Fibroblast of lung (primary cell): ENCODE measurements at regions not wholly inside any gene's neighbourhood (a gene's known extent, or its start where the extent isn't known, plus 50 kb on each side); places are given as distances from the start of the nearest gene placed in this dataset.

ENCODE experiments used
- DNase-seq, 2 donors: peaks; one replicate each; pipeline versions ENCODE4 v3.0.0 to v3.0.0-alpha.2; 2010; ENCODE audit warnings: low read depth in 2 of 2
- H2AFZ ChIP-seq: 2 replicates; pipeline ENCODE4 v1.5.1; 2012; ENCODE audit warnings: low read length, control low read depth, inconsistent platforms
- H3K27ac ChIP-seq: 2 replicates; pipeline ENCODE4 v1.5.1; 2011; ENCODE audit warnings: low read length, control low read depth; ENCODE audit not compliant: insufficient read depth
- H3K27me3 ChIP-seq: 2 replicates; pipeline ENCODE4 v1.5.1; 2011; ENCODE audit warnings: mild to moderate bottlenecking, low read length; ENCODE audit not compliant: control insufficient read depth, insufficient read depth
- H3K36me3 ChIP-seq: 2 replicates; pipeline ENCODE4 v1.5.1; 2011; ENCODE audit warnings: low read length; ENCODE audit not compliant: control insufficient read depth, insufficient read depth
- H3K4me1 ChIP-seq: 2 replicates; pipeline ENCODE4 v1.5.1; 2011; ENCODE audit warnings: low read length; ENCODE audit not compliant: control insufficient read depth, insufficient read depth; ENCODE audit errors: extremely low read depth
- H3K4me2 ChIP-seq: 2 replicates; pipeline ENCODE4 v1.5.1; 2011; ENCODE audit warnings: low read length, control low read depth; ENCODE audit not compliant: insufficient read depth; ENCODE audit errors: extremely low read depth
- H3K4me3 ChIP-seq, 4 experiments: fragments of 200-600 bp in 1 of 4; sonication (generic) in 1 of 4; replicated peaks in 1 of 4; 2 replicates each; pipeline ENCODE4 v1.5.1; 2011 to 2016; ENCODE audit warnings: low read length in 4 of 4, low read depth in 3 of 4, mild to moderate bottlenecking in 3 of 4, control low read depth in 2 of 4, inconsistent platforms in 1 of 4, mixed read lengths in 1 of 4; ENCODE audit not compliant: insufficient read depth in 1 of 4; ENCODE audit errors: control extremely low read depth in 1 of 4
- H3K79me2 ChIP-seq: 2 replicates; pipeline ENCODE4 v1.5.1; 2012; ENCODE audit warnings: mild to moderate bottlenecking, low read length, inconsistent platforms; ENCODE audit not compliant: control insufficient read depth, insufficient read depth
- H3K9ac ChIP-seq: 2 replicates; pipeline ENCODE4 v1.5.1; 2011; ENCODE audit warnings: mild to moderate bottlenecking, low read length, control low read depth; ENCODE audit not compliant: insufficient read depth
- H3K9me3 ChIP-seq: 2 replicates; pipeline ENCODE4 v1.5.1; 2012; ENCODE audit warnings: low read depth, low read length; ENCODE audit not compliant: control insufficient read depth, insufficient read depth
- H4K20me1 ChIP-seq: 2 replicates; pipeline ENCODE4 v1.5.1; 2011; ENCODE audit warnings: low read length; ENCODE audit not compliant: control insufficient read depth, insufficient read depth; ENCODE audit errors: extremely low read depth
- CTCF ChIP-seq, 2 donors: IDR thresholded peaks in 1 of 2; conservative IDR thresholded peaks in 1 of 2; 1 replicate in 1 of 2; 2 replicates in 1 of 2; pipeline ENCODE4 v1.5.1; 2011 to 2012; ENCODE audit warnings: low read length in 2 of 2, control low read depth in 1 of 2, inconsistent platforms in 1 of 2, low read depth in 1 of 2, mild to moderate bottlenecking in 1 of 2
- EZH2 ChIP-seq: IDR thresholded peaks from 2 replicates; pipeline ENCODE4 v1.5.1; 2012; ENCODE audit warnings: low read length, control low read depth, mild to moderate bottlenecking; ENCODE audit errors: missing control alignments

GRCh38 chr1:4127592-4128140 lies 227.6 kb upstream of the C1orf174 start:
- H3K4me2 ChIP-seq = no peak overlapping the region
- H3K36me3 ChIP-seq = no peaks in the 10 kb centered on the region
- H3K4me1 ChIP-seq = no peaks in the 10 kb centered on the region
- TF ChIP-seq CTCF (conservative IDR thresholded peaks at IDR 0.05 in 1 of 2, IDR thresholded peaks at IDR 0.05 in 1 of 2; ENCODE audit: low read depth in 1 of 2, low read length in 2 of 2) = no peak
- no peak for TF ChIP-seq EZH2
- no peaks in the 10 kb centered on the region for H3K79me2 ChIP-seq
- no peaks in the 10 kb centered on the region for H4K20me1 ChIP-seq
- no peaks in the 10 kb centered on the region for H3K9me3 ChIP-seq
- H3K27ac ChIP-seq = no peak overlapping the region
- no peak for DNase-seq
- H3K9ac ChIP-seq = no peak overlapping the region
- H3K27me3 ChIP-seq = no peaks in the 10 kb centered on the region
- no peak overlapping the region for H3K4me3 ChIP-seq
- H2AFZ ChIP-seq = no peak overlapping the region

- no peak overlapping the region for H2AFZ ChIP-seq
- H3K4me3 ChIP-seq = no peak overlapping the region
- H3K36me3 ChIP-seq = no peaks in the 10 kb centered on the region
- no peak overlapping the region for H3K27ac ChIP-seq
- H3K4me2 ChIP-seq = no peak overlapping the region
- H3K4me1 ChIP-seq = no peaks in the 10 kb centered on the region
- H3K9ac ChIP-seq = no peak overlapping the region
- H3K9me3 ChIP-seq = no peaks in the 10 kb centered on the region
- no peaks in the 10 kb centered on the region for H3K27me3 ChIP-seq
- no peak for DNase-seq
- no peaks in the 10 kb centered on the region for H3K79me2 ChIP-seq
- H4K20me1 ChIP-seq = no peaks in the 10 kb centered on the region
- TF ChIP-seq EZH2 = no peak
- TF ChIP-seq CTCF (conservative IDR thresholded peaks at IDR 0.05 in 1 of 2, IDR thresholded peaks at IDR 0.05 in 1 of 2; ENCODE audit: low read depth in 1 of 2, low read length in 2 of 2) = no peak
These were observed 228.5 kb upstream of the C1orf174 start for GRCh38 chr1:4128616-4129015.

- no peak for TF ChIP-seq CTCF (conservative IDR thresholded peaks at IDR 0.05 in 1 of 2, IDR thresholded peaks at IDR 0.05 in 1 of 2; ENCODE audit: low read depth in 1 of 2, low read length in 2 of 2)
- TF ChIP-seq EZH2 = no peak
- H3K4me3 ChIP-seq = no peak overlapping the region
- no peak overlapping the region for H3K9ac ChIP-seq
- no peaks in the 10 kb centered on the region for H3K27me3 ChIP-seq
- no peaks in the 10 kb centered on the region for H3K79me2 ChIP-seq
- no peaks in the 10 kb centered on the region for H3K4me1 ChIP-seq
- H4K20me1 ChIP-seq = no peaks in the 10 kb centered on the region
- H3K36me3 ChIP-seq = no peaks in the 10 kb centered on the region
- no peak for DNase-seq
- no peaks in the 10 kb centered on the region for H3K9me3 ChIP-seq
- H3K4me2 ChIP-seq = no peak overlapping the region
- no peak overlapping the region for H3K27ac ChIP-seq
- no peak overlapping the region for H2AFZ ChIP-seq
These were observed 229.6 kb upstream of the C1orf174 start for GRCh38 chr1:4129693-4130092.
